Neuronal stem cell (in vitro differentiated cells): ENCODE measurements at regions not wholly inside any gene's neighbourhood (a gene's known extent, or its start where the extent isn't known, plus 50 kb on each side); places are given as distances from the start of the nearest gene placed in this dataset.

Experiments used
- DNase-seq: peaks from one replicate; pipeline ENCODE4 v3.0.0-alpha.2; 2013; ENCODE audit warnings: low spot score
- H2AFZ ChIP-seq: one replicate; pipeline ENCODE4 v1.6.1; 2013; ENCODE audit warnings: mild to moderate bottlenecking, low read length, inconsistent platforms
- H2AK5ac ChIP-seq: 2 replicates; pipeline ENCODE4 v1.6.1; 2013; ENCODE audit warnings: low read depth, mild to moderate bottlenecking, inconsistent platforms, low read length, moderate library complexity, mixed read lengths
- H2BK120ac ChIP-seq: 2 replicates; pipeline ENCODE4 v1.6.1; 2013; ENCODE audit warnings: low read depth, mild to moderate bottlenecking, inconsistent platforms, low read length, moderate library complexity, mixed read lengths
- H2BK12ac ChIP-seq: one replicate; pipeline ENCODE4 v1.6.1; 2013; ENCODE audit warnings: low read length, inconsistent platforms
- H2BK15ac ChIP-seq: 2 replicates; pipeline ENCODE4 v1.6.1; 2013; ENCODE audit warnings: mild to moderate bottlenecking, low read length, inconsistent platforms, mixed read lengths
- H2BK5ac ChIP-seq: one replicate; pipeline ENCODE4 v1.6.1; 2013; ENCODE audit warnings: inconsistent platforms, mild to moderate bottlenecking, low read length, moderate library complexity
- H3K14ac ChIP-seq: one replicate; pipeline ENCODE4 v1.6.1; 2013; ENCODE audit warnings: low read length, inconsistent platforms
- H3K18ac ChIP-seq: 2 replicates; pipeline ENCODE4 v1.6.1; 2013; ENCODE audit warnings: low read length, inconsistent platforms
- H3K23ac ChIP-seq: 2 replicates; pipeline ENCODE4 v1.6.1; 2013; ENCODE audit warnings: low read depth, mild to moderate bottlenecking, mixed read lengths, low read length, inconsistent platforms; ENCODE audit not compliant: poor library complexity
- H3K27ac ChIP-seq: replicated peaks from 3 replicates; pipeline ENCODE4 v1.5.1; 2013; ENCODE audit warnings: low read length, inconsistent platforms
- H3K27me3 ChIP-seq, 3 experiments: 2 replicates each; pipeline ENCODE4 v1.6.1; 2013; ENCODE audit warnings: low read length in 3 of 3, mild to moderate bottlenecking in 2 of 3, inconsistent platforms in 1 of 3, low read depth in 1 of 3, mixed read lengths in 1 of 3, moderate library complexity in 1 of 3; ENCODE audit not compliant: control insufficient read depth in 3 of 3, insufficient read depth in 3 of 3
- H3K36me3 ChIP-seq, 2 donors: replicated peaks in 1 of 2; 2 replicates each; pipeline ENCODE4 v1.6.1; 2013; ENCODE audit warnings: low read length in 2 of 2; ENCODE audit not compliant: control insufficient read depth in 2 of 2, insufficient read depth in 2 of 2
- H3K4ac ChIP-seq: 2 replicates; pipeline ENCODE4 v1.6.1; 2013; ENCODE audit warnings: inconsistent platforms, mild to moderate bottlenecking, low read length, moderate library complexity
- H3K4me1 ChIP-seq, 2 donors: 1 replicate in 1 of 2; 2 replicates in 1 of 2; pipeline ENCODE4 v1.6.1; 2013; ENCODE audit warnings: low read length in 2 of 2, low read depth in 1 of 2; ENCODE audit not compliant: control insufficient read depth in 2 of 2, insufficient read depth in 1 of 2
- H3K4me2 ChIP-seq: one replicate; pipeline ENCODE4 v1.6.1; 2013; ENCODE audit warnings: mild to moderate bottlenecking, low read length, inconsistent platforms; ENCODE audit not compliant: insufficient read depth, poor library complexity, severe bottlenecking
- H3K4me3 ChIP-seq, 2 donors: 2 replicates each; pipeline ENCODE4 v1.5.1; 2013; ENCODE audit warnings: low read length in 2 of 2, mild to moderate bottlenecking in 2 of 2, inconsistent platforms in 1 of 2, moderate library complexity in 1 of 2
- H3K79me1 ChIP-seq: one replicate; pipeline ENCODE4 v1.6.1; 2013; ENCODE audit warnings: low read depth, mild to moderate bottlenecking, inconsistent platforms, low read length, moderate library complexity
- H3K9ac ChIP-seq: one replicate; pipeline ENCODE4 v1.6.1; 2013; ENCODE audit warnings: mild to moderate bottlenecking, low read depth, low read length, inconsistent platforms; ENCODE audit not compliant: poor library complexity
- H3K9me3 ChIP-seq, 2 donors: replicated peaks in 1 of 2; 2 replicates each; pipeline versions ENCODE3 to v1.6.1; 2013; ENCODE audit warnings: low read length in 2 of 2, mild to moderate bottlenecking in 2 of 2, inconsistent platforms in 1 of 2, low read depth in 1 of 2, mixed read lengths in 1 of 2, moderate library complexity in 1 of 2; ENCODE audit not compliant: control insufficient read depth in 2 of 2, insufficient read depth in 1 of 2
- H4K8ac ChIP-seq: one replicate; pipeline ENCODE4 v1.6.1; 2013; ENCODE audit warnings: low read depth, mild to moderate bottlenecking, inconsistent platforms, low read length, moderate library complexity
- H4K91ac ChIP-seq: one replicate; pipeline ENCODE4 v1.6.1; 2013; ENCODE audit warnings: low read length, low read depth, mild to moderate bottlenecking, inconsistent platforms; ENCODE audit not compliant: poor library complexity
- WGBS, 2 donors: extraction: QIAGEN DNeasy Blood & Tissue Kit; methylation state at CpG; one replicate each; pipeline ENCODE4 v1.1.7; 2013; ENCODE audit warnings: missing lambda C conversion rate in 2 of 2, mixed read lengths in 1 of 2; ENCODE audit not compliant: insufficient read length in 2 of 2, insufficient replicate concordance in 1 of 2; ENCODE audit errors: extremely low coverage in 2 of 2; 5-methylcytosine and 5-hydroxymethylcytosine counted together

GRCh38 chr13:28566283-28566682 is 71.4 kb upstream of the FLT1 start:
- no peak overlapping the region for H3K4me2 ChIP-seq
- WGBS, 2 donors = no CpG with 5 or more reads among the region's 3 CpGs
- H3K27ac ChIP-seq = no peak overlapping the region
- no peaks in the 10 kb centered on the region for H3K9me3 ChIP-seq
- no peak overlapping the region for H4K8ac ChIP-seq
- H2BK120ac ChIP-seq = no peak overlapping the region
- H3K4me1 ChIP-seq = no peaks in the 10 kb centered on the region
- H3K4me3 ChIP-seq = no peak overlapping the region
- no peak overlapping the region for H3K14ac ChIP-seq
- H3K23ac ChIP-seq = no peak overlapping the region
- no peak for DNase-seq
- H2AFZ ChIP-seq = no peak overlapping the region
- H2BK5ac ChIP-seq = no peak overlapping the region
- no peak overlapping the region for H2BK12ac ChIP-seq
- H3K18ac ChIP-seq = no peak overlapping the region
- no peak overlapping the region for H4K91ac ChIP-seq
- H3K4ac ChIP-seq = no peak overlapping the region
- no peak overlapping the region for H2AK5ac ChIP-seq
- no peaks in the 10 kb centered on the region for H3K79me1 ChIP-seq
- peaks cover 0 to 5% (median 0%) of the 10 kb centered on the region in 3 experiments for H3K27me3 ChIP-seq
- H3K9ac ChIP-seq = no peak overlapping the region
- no peak overlapping the region for H2BK15ac ChIP-seq
- H3K36me3 ChIP-seq = no peaks in the 10 kb centered on the region

- no peak overlapping the region for H2AFZ ChIP-seq
- no peak overlapping the region for H4K8ac ChIP-seq
- H2BK15ac ChIP-seq = no peak overlapping the region
- H3K27ac ChIP-seq = no peak overlapping the region
- DNase-seq = no peak
- no peaks in the 10 kb centered on the region for H3K79me1 ChIP-seq
- H3K4me2 ChIP-seq = no peak overlapping the region
- no peak overlapping the region for H3K14ac ChIP-seq
- peaks cover 0 to 5% (median 0%) of the 10 kb centered on the region in 3 experiments for H3K27me3 ChIP-seq
- H2BK5ac ChIP-seq = no peak overlapping the region
- no peak overlapping the region for H3K23ac ChIP-seq
- no peaks in the 10 kb centered on the region for H3K9me3 ChIP-seq
- no peak overlapping the region for H4K91ac ChIP-seq
- H2BK12ac ChIP-seq = no peak overlapping the region
- no peak overlapping the region for H3K4ac ChIP-seq
- H2AK5ac ChIP-seq = no peak overlapping the region
- H2BK120ac ChIP-seq = no peak overlapping the region
- H3K4me1 ChIP-seq = no peaks in the 10 kb centered on the region
- no peak overlapping the region for H3K9ac ChIP-seq
- WGBS, 2 donors = no CpG with 5 or more reads among the region's 10 CpGs
- H3K4me3 ChIP-seq = no peak overlapping the region
- H3K18ac ChIP-seq = no peak overlapping the region
- H3K36me3 ChIP-seq = no peaks in the 10 kb centered on the region
These were observed 69.1 kb upstream of the FLT1 start for GRCh38 chr13:28564030-28564429.

GRCh38 chr13:28563609-28564008 is 68.7 kb upstream of the FLT1 start:
- no peak overlapping the region for H3K14ac ChIP-seq
- H3K18ac ChIP-seq = no peak overlapping the region
- H2AFZ ChIP-seq = no peak overlapping the region
- no peak overlapping the region for H2BK120ac ChIP-seq
- H4K91ac ChIP-seq = no peak overlapping the region
- DNase-seq = no peak
- H3K27ac ChIP-seq = no peak overlapping the region
- H2BK15ac ChIP-seq = no peak overlapping the region
- H3K23ac ChIP-seq = no peak overlapping the region
- no peaks in the 10 kb centered on the region for H3K36me3 ChIP-seq
- H2BK12ac ChIP-seq = no peak overlapping the region
- H3K4me1 ChIP-seq = no peaks in the 10 kb centered on the region
- H3K9ac ChIP-seq = no peak overlapping the region
- H3K4me3 ChIP-seq = no peak overlapping the region
- H3K4ac ChIP-seq = no peak overlapping the region
- H2BK5ac ChIP-seq = no peak overlapping the region
- H2AK5ac ChIP-seq = no peak overlapping the region
- H3K79me1 ChIP-seq = no peaks in the 10 kb centered on the region
- peaks cover 0 to 5% (median 0%) of the 10 kb centered on the region in 3 experiments for H3K27me3 ChIP-seq
- no peaks in the 10 kb centered on the region for H3K9me3 ChIP-seq
- WGBS, 2 donors = no CpG with 5 or more reads among the region's 5 CpGs
- H3K4me2 ChIP-seq = no peak overlapping the region
- H4K8ac ChIP-seq = no peak overlapping the region

GRCh38 chr13:28560612-28561011 is 65.7 kb upstream of the FLT1 start:
- H2BK5ac ChIP-seq = no peak overlapping the region
- H2AFZ ChIP-seq = no peak overlapping the region
- no peaks in the 10 kb centered on the region for H3K4me1 ChIP-seq
- H3K4ac ChIP-seq = no peak overlapping the region
- peaks cover 0 to 5% (median 0%) of the 10 kb centered on the region in 3 experiments for H3K27me3 ChIP-seq
- H3K36me3 ChIP-seq = no peaks in the 10 kb centered on the region
- H4K91ac ChIP-seq = no peak overlapping the region
- no peak overlapping the region for H3K18ac ChIP-seq
- H2BK120ac ChIP-seq = no peak overlapping the region
- H3K4me2 ChIP-seq = no peak overlapping the region
- no peak overlapping the region for H2BK12ac ChIP-seq
- no peaks in the 10 kb centered on the region for H3K79me1 ChIP-seq
- H3K14ac ChIP-seq = no peak overlapping the region
- no peak overlapping the region for H2BK15ac ChIP-seq
- H4K8ac ChIP-seq = peak overlapping the region; percentile 52
- DNase-seq = no peak
- no peak overlapping the region for H3K27ac ChIP-seq
- no peak overlapping the region for H3K23ac ChIP-seq
- H2AK5ac ChIP-seq = no peak overlapping the region
- WGBS, 2 donors = no CpG with 5 or more reads among the region's 2 CpGs
- H3K9me3 ChIP-seq = no peaks in the 10 kb centered on the region
- H3K4me3 ChIP-seq = no peak overlapping the region
- H3K9ac ChIP-seq = no peak overlapping the region
